ENCODE measurements at regions not wholly inside any gene's neighbourhood (a gene's known extent, or its start where the extent isn't known, plus 50 kb on each side); places are given as distances from the start of the nearest gene placed in this dataset.
"Not testable (repeated sequence)": the region's sequence is repeated elsewhere in the genome, so short reads cannot be mapped to it uniquely, and the experiment has no call there.

GRCh38 chr6:57989520-57990080 lies 672.2 kb downstream of the PRIM2 start:
- DNase-seq = not testable (repeated sequence)

GRCh38 chr6:57998858-57999619 lies 681.6 kb downstream of the PRIM2 start:
- DNase-seq = not testable (repeated sequence)

GRCh38 chr6:58000233-58000632 lies 682.8 kb downstream of the PRIM2 start:
- DNase-seq = not testable (repeated sequence)

- peak; percentile 7 to 28 for DNase-seq
Measured at GRCh38 chr6:58003417-58004167, 686.2 kb downstream of the PRIM2 start.

DNA sequence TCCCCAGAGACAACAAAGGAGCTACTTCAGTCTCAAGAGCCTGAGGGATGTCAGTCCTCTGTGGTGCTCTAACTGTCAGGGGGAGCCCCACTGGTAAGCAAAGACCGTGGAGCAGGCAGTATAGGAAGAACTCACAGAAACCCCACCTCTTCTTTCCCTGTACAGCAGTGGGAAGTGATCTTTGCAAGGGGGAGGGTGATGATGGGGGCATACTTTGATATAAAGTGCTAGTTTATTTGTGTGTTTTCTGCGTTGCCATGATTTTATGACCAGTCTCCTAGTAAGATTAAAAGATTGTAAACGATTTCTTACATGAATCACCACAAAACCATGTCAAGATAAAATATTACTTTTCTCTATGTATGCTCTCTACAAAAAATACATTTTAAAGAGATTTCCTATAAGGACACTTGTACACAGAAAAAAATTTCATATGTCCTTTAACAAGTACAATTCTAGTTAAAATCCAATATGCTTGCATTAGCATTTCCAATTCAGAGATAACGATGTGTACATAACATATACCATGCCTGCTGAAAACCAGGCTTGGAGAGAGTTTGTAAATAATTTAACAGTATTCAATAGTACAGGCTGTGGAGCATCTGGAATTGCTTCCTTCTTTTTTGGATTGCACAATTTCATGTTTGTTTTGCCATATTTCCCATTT lies 690.0 kb downstream of the PRIM2 start:
- not testable (repeated sequence) for DNase-seq

GRCh38 chr6:58008001-58008335 lies 690.5 kb downstream of the PRIM2 start:
- not testable (repeated sequence) for DNase-seq

- DNase-seq = not testable (repeated sequence)
Measured at GRCh38 chr6:58011954-58012600, 694.6 kb downstream of the PRIM2 start.

GRCh38 chr6:58016614-58017013 lies 699.2 kb downstream of the PRIM2 start:
- not testable (repeated sequence) for DNase-seq

- DNase-seq = not testable (repeated sequence)
Measured at GRCh38 chr6:58028188-58028587, 710.8 kb downstream of the PRIM2 start.

DNA sequence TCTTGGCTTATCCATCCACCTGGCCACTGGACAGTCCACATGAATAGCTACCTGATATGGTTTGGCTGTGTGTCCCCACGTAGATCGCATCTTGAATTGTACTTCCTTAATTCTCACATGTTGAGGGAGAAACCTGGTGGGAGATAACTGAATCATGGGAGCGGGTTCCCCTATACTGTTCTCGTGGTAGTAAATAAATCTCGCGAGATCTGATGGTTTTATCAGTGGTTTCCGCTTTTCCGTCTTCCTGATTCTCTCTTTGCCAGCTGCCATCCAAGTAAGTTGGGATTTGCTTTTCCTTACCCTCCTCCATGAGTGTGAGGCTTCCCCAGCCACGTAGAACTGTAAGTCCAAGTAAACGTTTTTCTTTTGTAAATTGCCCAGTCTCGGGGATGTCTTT lies 720.8 kb downstream of the PRIM2 start:
- not testable (repeated sequence) for DNase-seq

- DNase-seq = not testable (repeated sequence)
Measured at GRCh38 chr6:58046584-58046983, 729.2 kb downstream of the PRIM2 start.

DNA sequence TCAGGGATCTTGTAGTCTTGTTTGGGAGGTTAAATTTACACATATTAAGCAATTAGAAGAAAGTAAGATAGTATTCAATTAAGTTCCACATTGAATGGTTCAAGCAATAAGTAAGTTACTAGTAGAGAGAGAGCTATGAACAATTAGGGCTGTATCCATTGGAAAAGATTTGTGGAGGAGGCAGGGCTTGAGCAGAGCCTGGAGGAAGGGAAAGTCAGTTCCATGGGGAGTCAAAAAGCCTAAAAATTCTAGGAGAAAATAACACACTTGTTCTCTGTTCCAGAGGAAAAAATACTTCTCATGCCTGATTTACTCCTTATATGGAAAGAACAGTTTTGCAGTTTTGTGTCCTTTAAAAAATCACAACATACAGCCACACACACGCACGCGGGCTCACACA lies 730.0 kb downstream of the PRIM2 start:
- not testable (repeated sequence) for DNase-seq

DNA sequence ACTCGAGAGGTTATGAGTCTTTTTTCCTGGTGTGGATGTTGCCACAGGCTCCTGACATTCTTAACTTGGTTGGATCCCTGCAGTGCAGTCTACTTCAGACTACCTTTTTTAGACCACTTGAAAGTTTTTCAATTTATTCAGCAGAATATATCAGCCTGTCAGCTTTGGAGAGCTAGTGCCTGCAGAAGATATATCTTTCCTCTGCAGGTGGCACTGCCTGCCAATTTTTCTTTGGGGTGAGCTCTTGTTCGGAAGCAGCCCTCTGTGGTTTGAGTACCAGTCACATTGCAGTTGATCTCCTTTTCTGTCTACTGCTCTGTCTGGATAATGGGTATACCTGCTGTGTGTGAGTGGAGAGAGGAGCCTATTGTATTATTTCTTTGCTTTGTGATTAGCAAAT lies 730.4 kb downstream of the PRIM2 start:
- not testable (repeated sequence) for DNase-seq

- DNase-seq = not testable (repeated sequence)
Measured at GRCh38 chr6:58055465-58056176, 738.2 kb downstream of the PRIM2 start.

- DNase-seq = not testable (repeated sequence)
Measured at GRCh38 chr6:58059701-58060100, 742.3 kb downstream of the PRIM2 start.

GRCh38 chr6:58063542-58063941 lies 746.1 kb downstream of the PRIM2 start:
- DNase-seq = not testable (repeated sequence)

DNA sequence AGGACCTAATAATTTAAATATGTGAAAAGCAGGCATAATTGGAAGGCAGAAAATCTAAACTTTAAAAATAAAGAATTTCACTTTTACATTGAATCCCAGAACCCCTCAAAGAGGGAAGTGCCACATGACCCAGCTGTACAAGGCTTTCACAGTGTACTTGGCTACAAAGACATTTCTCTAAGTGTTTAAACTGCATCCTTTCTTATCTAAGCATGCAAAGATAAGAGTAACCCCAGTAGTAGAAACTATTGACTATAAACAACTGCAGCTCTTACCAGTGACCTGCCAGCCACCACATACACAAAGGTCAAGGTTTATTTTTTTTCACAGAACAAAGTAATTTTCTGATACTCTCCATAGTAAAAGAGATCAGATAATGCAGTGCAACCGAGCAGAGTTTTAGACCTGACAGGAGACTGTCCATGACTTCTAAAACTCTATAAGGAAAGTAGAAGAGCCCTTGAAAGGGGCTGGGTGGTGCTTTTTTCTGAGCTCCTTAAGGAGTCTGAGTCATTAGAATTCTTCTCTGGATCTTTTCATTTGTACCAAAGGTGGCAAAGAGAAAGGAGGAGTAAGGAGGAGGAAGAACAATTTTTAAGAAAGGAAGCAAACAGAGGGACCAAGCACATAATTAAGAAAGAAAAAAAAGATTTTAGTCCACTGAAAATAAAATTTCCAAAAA lies 750.6 kb downstream of the PRIM2 start:
- DNase-seq = not testable (repeated sequence)

GRCh38 chr6:58073263-58073662 lies 755.8 kb downstream of the PRIM2 start:
- DNase-seq = no peak

DNA sequence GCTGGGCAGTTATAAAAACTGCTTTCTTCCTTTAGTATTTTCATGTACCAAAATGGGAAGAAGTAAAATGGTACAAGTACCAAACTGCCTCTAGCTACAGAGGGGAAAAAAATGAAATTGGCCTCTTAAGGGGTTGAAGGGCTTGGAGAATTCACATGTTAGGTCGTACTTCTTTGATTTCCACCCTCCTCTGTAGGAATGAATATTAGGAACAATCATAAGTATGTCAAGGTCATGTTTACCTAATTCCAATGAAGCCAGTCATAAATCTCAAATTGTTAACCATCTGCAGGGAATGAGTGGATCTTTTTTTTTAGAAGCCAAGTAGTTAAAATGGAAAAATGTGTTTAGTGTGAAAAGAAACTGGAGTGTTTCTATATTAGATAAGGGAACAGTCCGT lies 772.6 kb downstream of the PRIM2 start:
- not testable (repeated sequence) for DNase-seq

- not testable (repeated sequence) for DNase-seq
Measured at GRCh38 chr6:58097251-58097650, 779.8 kb downstream of the PRIM2 start.

GRCh38 chr6:58113960-58114359 lies 796.5 kb downstream of the PRIM2 start:
- no peak for DNase-seq
